HCT116 (cell line): ENCODE measurements at regions not wholly inside any gene's neighbourhood (a gene's known extent, or its start where the extent isn't known, plus 50 kb on each side); places are given as distances from the start of the nearest gene placed in this dataset.
A peak's percentile ranks its signal among the peaks of the same experiment; 100 is the strongest.

Source experiments
- ATAC-seq: fragments of 200-7000 bp; cut with Tn5 transposase; 2 replicates; pipeline ENCODE4 v1.9.1; 2020; ENCODE audit warnings: mild to moderate bottlenecking, moderate library complexity
- BruUV-seq: library from RNA; stranded (reverse); fragments of 400-500 nt; replicated peaks from 2 replicates; lab custom pipeline; 2021; lab: Mats Ljungman, UMichigan
- CTCF ChIA-PET: fragments of 300-600 bp; sonication (Branson Sonifier 250); formaldehyde crosslinking; loops from one replicate; lab custom pipeline; 2021; ENCODE audit warnings: antibody characterized with exemption; lab: Charles Lee
- POLR2A ChIA-PET: fragments of 300-600, 350-600 bp; sonication (Branson Sonifier 250); formaldehyde crosslinking; loops from one replicate; lab custom pipeline; 2021; ENCODE audit warnings: antibody characterized with exemption; lab: Charles Lee
- RAD21 ChIA-PET, 2 experiments: fragments of 300-600 bp; sonication (Branson Sonifier 250); formaldehyde crosslinking; loops; one replicate each; lab custom pipeline; 2023; ENCODE audit warnings: low total read pairs in 2 of 2; ENCODE audit not compliant: uncharacterized antibody in 2 of 2, unreplicated experiment in 2 of 2, low non-redundant PET in 1 of 2; lab: Charles Lee
- DNase-seq: peaks from one replicate; pipeline ENCODE4 v3.0.0-alpha.2; 2010; ENCODE audit warnings: low read depth, low spot score
- H2AFZ ChIP-seq: fragments of 200-600 bp; shearing (Covaris generic), sonication (generic); 2 replicates; pipeline ENCODE4 v1.6.1; 2017; ENCODE audit warnings: low read depth, mixed run types, mixed read lengths, antibody characterized with exemption, low read length; ENCODE audit not compliant: poor library complexity, severe bottlenecking
- H3K27ac ChIP-seq: 2 replicates; pipeline ENCODE4 v1.5.1; 2012; ENCODE audit warnings: low read depth, low read length
- H3K27me3 ChIP-seq: fragments of 200-600 bp; sonication (generic); 2 replicates; pipeline ENCODE4 v1.6.1; 2016; ENCODE audit warnings: mixed run types, low read length, mixed read lengths; ENCODE audit not compliant: insufficient read depth
- H3K36me3 ChIP-seq, 2 experiments: fragments of 200-500 bp in 1 of 2; fragments of 200-600 bp in 1 of 2; sonication (Bioruptor generic) in 1 of 2; sonication (generic) in 1 of 2; 2 replicates each; pipeline versions ENCODE4 v1.5.1 to v1.6.1; 2014 to 2016; ENCODE audit warnings: low read length in 2 of 2, inconsistent platforms in 1 of 2, mixed read lengths in 1 of 2, mixed run types in 1 of 2; ENCODE audit not compliant: insufficient read depth in 2 of 2, control insufficient read depth in 1 of 2
- H3K4me1 ChIP-seq, 2 experiments: fragments of 200-600 bp in 1 of 2; sonication (generic) in 1 of 2; 2 replicates each; pipeline versions ENCODE4 v1.5.1 to v1.6.1; 2012 to 2017; ENCODE audit warnings: low read length in 2 of 2, inconsistent platforms in 1 of 2, mild to moderate bottlenecking in 1 of 2, mixed read lengths in 1 of 2, mixed run types in 1 of 2, moderate library complexity in 1 of 2; ENCODE audit not compliant: insufficient read depth in 2 of 2, control insufficient read depth in 1 of 2
- H3K4me2 ChIP-seq: fragments of 200-600 bp; sonication (generic); 2 replicates; pipeline ENCODE4 v1.6.1; 2017; ENCODE audit warnings: mixed run types, low read length, mixed read lengths
- H3K4me3 ChIP-seq, 2 experiments: fragments of 200-600 bp in 1 of 2; sonication (generic) in 1 of 2; replicated peaks in 1 of 2; 2 replicates each; pipeline ENCODE4 v1.5.1; 2011 to 2016; ENCODE audit warnings: low read length in 2 of 2, control low read depth in 1 of 2, low read depth in 1 of 2, mild to moderate bottlenecking in 1 of 2, mixed read lengths in 1 of 2, mixed run types in 1 of 2
- H3K79me2 ChIP-seq: fragments of 200-600 bp; sonication (generic); 2 replicates; pipeline ENCODE4 v1.6.1; 2017; ENCODE audit warnings: mild to moderate bottlenecking, mixed run types, low read length, moderate library complexity, mixed read lengths; ENCODE audit not compliant: insufficient read depth
- H3K9ac ChIP-seq: fragments of 200-600 bp; sonication (generic); 2 replicates; pipeline ENCODE4 v1.6.1; 2016; ENCODE audit warnings: low read length, mixed read lengths
- H3K9me2 ChIP-seq: fragments of 200-600 bp; sonication (generic), shearing (Covaris generic); 2 replicates; pipeline ENCODE4 v1.6.1; 2017; ENCODE audit warnings: mixed run types, mild to moderate bottlenecking, moderate library complexity; ENCODE audit not compliant: insufficient read depth
- H3K9me3 ChIP-seq, 2 experiments: fragments of 200-500 bp in 1 of 2; fragments of 200-600 bp in 1 of 2; sonication (Bioruptor generic) in 1 of 2; sonication (generic) in 1 of 2; 2 replicates each; pipeline ENCODE4 v1.6.1; 2014 to 2017; ENCODE audit warnings: low read length in 2 of 2, mixed read lengths in 2 of 2, inconsistent platforms in 1 of 2, low read depth in 1 of 2, mild to moderate bottlenecking in 1 of 2, mixed run types in 1 of 2, moderate library complexity in 1 of 2; ENCODE audit not compliant: control insufficient read depth in 1 of 2, insufficient read depth in 1 of 2
- H4K20me1 ChIP-seq: fragments of 200-600 bp; sonication (generic), shearing (Covaris generic); 2 replicates; pipeline ENCODE4 v1.6.1; 2017; ENCODE audit warnings: mixed run types, mild to moderate bottlenecking, moderate library complexity; ENCODE audit not compliant: insufficient read depth
- EGR1 ChIP-seq: IDR thresholded peaks from 2 replicates; pipeline ENCODE4 v1.6.1; 2012; ENCODE audit warnings: low read depth
- ELF1 ChIP-seq: IDR thresholded peaks from 2 replicates; pipeline ENCODE4 v1.6.1; 2012; ENCODE audit warnings: low read depth, borderline replicate concordance
- FOSL1 ChIP-seq: IDR thresholded peaks from 2 replicates; pipeline ENCODE4 v1.6.1; 2012; ENCODE audit warnings: low read depth
- JUND ChIP-seq: IDR thresholded peaks from 2 replicates; pipeline ENCODE4 v1.6.1; 2012
- POLR2AphosphoS5 ChIP-seq: IDR thresholded peaks from 2 replicates; pipeline ENCODE4 v1.6.1; 2011; ENCODE audit warnings: mild to moderate bottlenecking, low read depth, low read length, moderate library complexity
- SIN3A ChIP-seq: IDR thresholded peaks from 2 replicates; pipeline ENCODE4 v1.6.1; 2012; ENCODE audit warnings: low read depth
- SP1 ChIP-seq: IDR thresholded peaks from 2 replicates; pipeline ENCODE4 v1.6.1; 2012; ENCODE audit warnings: low read depth
- SRF ChIP-seq: IDR thresholded peaks from 2 replicates; pipeline ENCODE4 v1.6.1; 2012; ENCODE audit warnings: low read depth
- TCF7L2 ChIP-seq: IDR thresholded peaks from 2 replicates; pipeline ENCODE4 v1.7.0; 2011; ENCODE audit warnings: borderline replicate concordance, inconsistent platforms; ENCODE audit not compliant: insufficient read depth, insufficient read length; ENCODE audit errors: extremely low read depth
- ZFX ChIP-seq: fragments of 450-650 bp; IDR thresholded peaks from 2 replicates; pipeline ENCODE4 v1.6.1; 2017
- ZNF274 ChIP-seq: fragments of 200-500 bp; sonication (Bioruptor generic); IDR thresholded peaks from 2 replicates; pipeline ENCODE4 v1.6.1; 2014; ENCODE audit warnings: mild to moderate bottlenecking, low read depth, low read length, inconsistent platforms
- intact Hi-C: fragments of 100-400 bp; cut with micrococcal nuclease; formaldehyde crosslinking; loops from 2 replicates; pipeline ENCODE4 v1.10.0; 2022
- TF ChIP-seq, protein P1 (sequence below): IDR thresholded peaks from 2 replicates; pipeline ENCODE4 v1.6.1; 2012; ENCODE audit warnings: low read depth
- TF ChIP-seq, protein P2 (sequence below): IDR thresholded peaks from 2 replicates; pipeline ENCODE4 v1.6.1; 2012
- TF ChIP-seq, protein P3 (sequence below): IDR thresholded peaks from 2 replicates; pipeline ENCODE4 v1.6.1; 2012

DNA sequence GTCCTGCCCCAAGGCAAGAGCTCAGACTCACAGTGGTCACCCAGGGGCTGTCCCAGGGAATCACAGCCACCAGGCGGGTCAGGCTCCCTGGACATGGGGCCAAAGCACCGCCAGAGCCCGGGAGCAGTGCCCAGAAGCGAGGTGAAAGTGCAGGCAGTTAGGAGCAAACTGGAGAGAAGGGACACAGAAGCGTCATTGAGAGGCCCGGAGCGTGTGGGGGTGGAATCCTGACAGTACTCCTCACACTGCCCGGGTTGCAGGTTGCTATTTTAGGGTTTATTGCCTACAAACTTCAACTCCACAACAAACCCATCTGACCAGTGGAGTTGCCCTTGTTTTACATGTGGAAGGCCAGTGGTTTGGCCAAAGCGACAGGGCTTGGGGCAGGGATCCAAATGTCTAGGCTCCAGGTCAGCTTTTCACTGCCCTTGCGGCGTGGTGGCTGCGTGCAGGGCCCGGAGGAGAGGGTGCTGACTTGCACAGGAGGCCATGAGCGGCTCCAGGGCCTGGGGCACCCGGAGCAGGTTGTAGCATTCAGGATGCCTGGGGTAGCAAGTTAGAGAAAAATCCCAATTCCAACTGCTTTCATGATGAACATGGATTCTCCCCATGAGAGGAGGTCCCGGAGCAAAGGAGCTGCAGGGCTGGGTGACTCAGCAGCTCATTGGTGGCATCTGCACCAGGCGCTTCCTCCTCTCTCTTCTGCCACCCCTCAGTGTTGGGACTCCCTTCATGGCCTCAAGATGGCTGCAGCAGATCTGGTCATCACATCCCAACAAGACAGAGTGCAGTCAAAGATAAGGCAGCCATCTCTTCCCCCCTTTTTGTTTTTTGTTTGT lies 112.3 kb upstream of the NCOR2 start:
- Histone ChIP-seq H3K4me1 (peaks cover 41 to 72% of the 10 kb centered on the region in 2 experiments), H3K9me2 (no peaks in the 10 kb centered on the region), H3K36me3 (no peaks in the 10 kb centered on the region), H3K79me2 (no peaks in the 10 kb centered on the region), H3K9ac (no peak overlapping the region), H3K4me2 (peak overlapping the region; percentile 71; the same call in 1 of the 2 replicates), H3K27me3 (no peaks in the 10 kb centered on the region), H3K9me3 (no peaks in the 10 kb centered on the region), H2AFZ (no peak overlapping the region), H3K27ac (no peak overlapping the region)
- ChIA-PET POLR2A (interaction anchor here (1.1 kb wide), 1 partner anchor 10 kb away, joined by 3 read pairs; no protein-coding TSS in a partner anchor), CTCF (no interaction called here)
- BruUV-seq: no TSS peak
- intact Hi-C loops: loop anchor here (5.0 kb wide), 1 partner anchor 112 kb away; the partner anchor contains the start of gene NCOR2
- TF ChIP-seq FOSL1 (no peak), TCF7L2 (no peak), JUND (no peak), EGR1 (no peak), ZFX (no peak), ZNF274 (no peak), SIN3A (no peak), SRF (no peak), POLR2AphosphoS5 (no peak), SP1 (no peak), ELF1 (no peak)
- TF ChIP-seq, protein P1, sequence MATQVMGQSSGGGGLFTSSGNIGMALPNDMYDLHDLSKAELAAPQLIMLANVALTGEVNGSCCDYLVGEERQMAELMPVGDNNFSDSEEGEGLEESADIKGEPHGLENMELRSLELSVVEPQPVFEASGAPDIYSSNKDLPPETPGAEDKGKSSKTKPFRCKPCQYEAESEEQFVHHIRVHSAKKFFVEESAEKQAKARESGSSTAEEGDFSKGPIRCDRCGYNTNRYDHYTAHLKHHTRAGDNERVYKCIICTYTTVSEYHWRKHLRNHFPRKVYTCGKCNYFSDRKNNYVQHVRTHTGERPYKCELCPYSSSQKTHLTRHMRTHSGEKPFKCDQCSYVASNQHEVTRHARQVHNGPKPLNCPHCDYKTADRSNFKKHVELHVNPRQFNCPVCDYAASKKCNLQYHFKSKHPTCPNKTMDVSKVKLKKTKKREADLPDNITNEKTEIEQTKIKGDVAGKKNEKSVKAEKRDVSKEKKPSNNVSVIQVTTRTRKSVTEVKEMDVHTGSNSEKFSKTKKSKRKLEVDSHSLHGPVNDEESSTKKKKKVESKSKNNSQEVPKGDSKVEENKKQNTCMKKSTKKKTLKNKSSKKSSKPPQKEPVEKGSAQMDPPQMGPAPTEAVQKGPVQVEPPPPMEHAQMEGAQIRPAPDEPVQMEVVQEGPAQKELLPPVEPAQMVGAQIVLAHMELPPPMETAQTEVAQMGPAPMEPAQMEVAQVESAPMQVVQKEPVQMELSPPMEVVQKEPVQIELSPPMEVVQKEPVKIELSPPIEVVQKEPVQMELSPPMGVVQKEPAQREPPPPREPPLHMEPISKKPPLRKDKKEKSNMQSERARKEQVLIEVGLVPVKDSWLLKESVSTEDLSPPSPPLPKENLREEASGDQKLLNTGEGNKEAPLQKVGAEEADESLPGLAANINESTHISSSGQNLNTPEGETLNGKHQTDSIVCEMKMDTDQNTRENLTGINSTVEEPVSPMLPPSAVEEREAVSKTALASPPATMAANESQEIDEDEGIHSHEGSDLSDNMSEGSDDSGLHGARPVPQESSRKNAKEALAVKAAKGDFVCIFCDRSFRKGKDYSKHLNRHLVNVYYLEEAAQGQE: no peak
- TF ChIP-seq, protein P2, sequence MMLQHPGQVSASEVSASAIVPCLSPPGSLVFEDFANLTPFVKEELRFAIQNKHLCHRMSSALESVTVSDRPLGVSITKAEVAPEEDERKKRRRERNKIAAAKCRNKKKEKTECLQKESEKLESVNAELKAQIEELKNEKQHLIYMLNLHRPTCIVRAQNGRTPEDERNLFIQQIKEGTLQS: no peak
- TF ChIP-seq, protein P3, sequence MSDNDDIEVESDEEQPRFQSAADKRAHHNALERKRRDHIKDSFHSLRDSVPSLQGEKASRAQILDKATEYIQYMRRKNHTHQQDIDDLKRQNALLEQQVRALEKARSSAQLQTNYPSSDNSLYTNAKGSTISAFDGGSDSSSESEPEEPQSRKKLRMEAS: no peak
- TF ChIP-seq, all 23 proteins: peak for 0
- no peak for DNase-seq
- H4K20me1 ChIP-seq: no peaks in the 10 kb centered on the region
- ATAC-seq: no peak
- no peak overlapping the region for H3K4me3 ChIP-seq
- RAD21 ChIA-PET: interaction anchor here in 1 of 2 experiments (0.6 kb wide), 1 partner anchor 25 kb away, joined by 3 read pairs; no protein-coding TSS in a partner anchor
